SKM-1 (cell line): ENCODE measurements at regions not wholly inside any gene's neighbourhood (a gene's known extent, or its start where the extent isn't known, plus 50 kb on each side); places are given as distances from the start of the nearest gene placed in this dataset.

Source experiments
- DNase-seq: peaks from one replicate; lab custom pipeline; 2025; ENCODE audit not compliant: unreplicated experiment; lab: John Stamatoyannopoulos, UW

DNA sequence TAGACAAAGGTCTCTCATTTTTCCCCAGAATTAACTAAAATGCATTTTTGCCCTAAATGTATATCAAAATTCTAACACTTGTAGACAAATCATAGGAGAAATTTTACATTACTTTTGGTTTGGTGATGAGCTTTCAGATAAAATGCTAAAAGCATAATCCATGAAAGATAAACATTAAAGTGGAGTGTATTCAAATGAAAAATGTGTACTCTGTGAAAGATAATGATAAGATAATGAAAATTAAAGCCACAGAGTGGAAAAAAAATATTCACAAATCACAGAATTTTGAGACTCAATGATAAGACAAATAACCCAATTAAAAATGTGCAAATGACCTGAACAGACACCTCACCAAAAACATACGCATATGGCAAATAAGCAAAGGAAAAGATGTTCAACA is 176.9 kb upstream of the ADAMTS16 start:
- no peak for DNase-seq

DNA sequence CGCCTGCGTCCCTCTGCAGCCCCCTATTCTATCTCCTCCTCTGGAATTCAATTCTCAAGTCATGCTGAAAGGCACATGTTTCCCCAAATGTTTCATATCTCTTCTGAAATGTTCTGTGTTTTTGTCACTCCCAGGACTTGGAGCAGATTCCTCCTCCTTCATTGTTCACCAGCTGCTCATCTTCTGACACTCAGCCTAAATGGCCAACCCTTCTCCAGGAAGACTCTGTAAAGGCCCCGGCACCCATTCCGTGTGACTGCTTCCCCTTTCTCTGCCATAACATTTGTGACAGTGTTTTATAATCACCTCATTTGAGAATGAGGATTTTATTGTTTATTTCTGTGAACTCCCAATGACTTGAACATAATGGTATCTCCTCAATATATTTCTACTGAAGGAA is 170.8 kb upstream of the ADAMTS16 start:
- no peak for DNase-seq

DNA sequence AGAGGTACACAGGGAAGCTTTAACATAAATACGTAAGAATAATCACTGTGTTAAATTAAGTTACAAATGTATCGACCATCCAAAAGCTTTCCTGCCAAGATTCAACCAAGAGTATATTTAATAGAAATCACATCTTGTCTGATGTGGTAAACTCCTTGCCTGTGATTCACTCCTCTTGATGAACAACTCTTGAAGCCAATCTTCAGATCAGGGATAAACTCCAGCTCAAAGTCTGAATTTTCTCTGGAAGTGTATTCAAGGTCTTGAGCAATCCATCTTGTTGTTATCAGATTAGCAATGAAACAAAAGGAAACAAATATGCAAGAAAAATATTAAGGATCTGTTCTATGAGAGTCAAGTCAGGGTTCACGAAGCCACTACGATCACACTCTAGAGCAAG is 170.0 kb upstream of the ADAMTS16 start:
- no peak for DNase-seq

GRCh38 chr5:4976902-4977301 is 163.2 kb upstream of the ADAMTS16 start:
- no peak for DNase-seq

- DNase-seq = no peak
Measured at GRCh38 chr5:4977416-4978110, 162.6 kb upstream of the ADAMTS16 start.

DNA sequence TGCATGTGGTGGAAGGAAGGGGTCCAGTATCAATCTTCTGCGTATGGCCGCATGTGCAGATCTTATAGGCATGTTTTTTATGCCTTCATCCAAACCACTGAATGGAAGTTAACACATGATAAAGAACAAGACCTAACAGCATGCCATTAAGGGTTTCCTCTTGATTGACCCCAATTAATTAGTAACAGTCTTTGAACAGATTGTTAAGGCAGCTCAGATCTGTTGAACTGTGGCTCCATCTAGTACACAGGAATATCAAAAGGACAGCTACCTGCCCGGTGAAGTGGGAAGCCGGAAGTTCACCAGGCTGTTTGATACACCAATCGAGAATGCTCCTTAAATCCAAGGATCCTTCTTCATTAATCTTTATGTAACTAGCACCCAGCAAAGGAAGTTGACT is 159.9 kb upstream of the ADAMTS16 start:
- DNase-seq = no peak

DNA sequence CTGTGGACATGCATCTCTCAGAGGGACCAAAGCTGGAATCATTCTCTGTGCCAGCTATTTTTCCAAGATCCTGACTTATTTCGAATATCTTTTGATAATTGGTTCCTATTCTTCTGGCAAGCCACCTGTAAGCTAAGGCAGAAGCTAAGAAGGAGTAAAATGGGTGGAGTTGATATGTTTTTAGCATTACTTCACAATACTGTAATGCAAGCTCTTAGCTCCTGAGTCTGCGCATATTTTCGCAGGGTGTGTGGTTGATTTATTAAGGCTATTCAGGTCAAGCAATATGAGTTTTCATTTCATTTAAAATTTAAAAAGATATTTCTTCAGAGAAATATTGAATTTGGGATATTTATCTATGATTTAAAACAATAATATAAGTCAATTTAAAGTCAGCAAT is 158.5 kb upstream of the ADAMTS16 start:
- no peak for DNase-seq

GRCh38 chr5:4983701-4984100 is 156.4 kb upstream of the ADAMTS16 start:
- DNase-seq = no peak

DNA sequence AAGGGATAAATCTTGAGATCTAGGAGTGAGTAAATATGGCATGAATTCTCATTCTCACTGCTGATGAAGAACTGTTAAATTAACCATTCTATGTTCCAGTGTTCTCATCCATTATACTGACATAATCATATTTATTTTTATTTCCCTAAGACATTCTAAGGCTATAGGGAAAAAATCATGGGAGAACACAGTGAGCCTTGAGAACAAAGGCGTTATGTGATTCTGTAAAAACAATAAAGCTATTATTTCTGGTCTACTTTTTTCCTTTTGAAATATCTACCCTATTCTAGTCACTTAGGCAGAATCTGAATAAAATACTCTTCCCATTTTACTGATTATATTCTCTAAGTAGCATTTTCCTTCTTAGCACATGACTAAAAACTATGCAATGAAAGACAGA is 155.7 kb upstream of the ADAMTS16 start:
- DNase-seq = no peak

DNA sequence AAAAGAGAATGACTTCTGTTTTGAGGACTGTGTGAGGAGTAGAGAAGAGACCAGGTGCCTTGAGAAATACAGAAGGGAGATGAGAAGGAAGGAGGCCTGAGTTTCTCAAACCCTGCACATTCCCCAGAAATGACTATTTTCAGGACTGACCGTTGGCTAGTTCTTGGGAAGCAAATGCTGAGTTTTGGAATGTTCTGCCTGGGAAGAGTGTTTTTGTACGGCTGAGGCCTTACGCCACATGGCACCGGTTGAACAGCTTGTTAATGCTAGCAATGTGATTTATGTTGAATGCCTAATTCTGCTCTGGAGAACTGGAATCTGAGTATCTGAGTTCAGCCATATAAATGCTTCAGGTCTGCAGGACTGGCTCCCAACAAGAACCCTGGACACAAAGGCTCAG is 152.7 kb upstream of the ADAMTS16 start:
- no peak for DNase-seq

GRCh38 chr5:4989118-4989517 is 151.0 kb upstream of the ADAMTS16 start:
- no peak for DNase-seq

DNA sequence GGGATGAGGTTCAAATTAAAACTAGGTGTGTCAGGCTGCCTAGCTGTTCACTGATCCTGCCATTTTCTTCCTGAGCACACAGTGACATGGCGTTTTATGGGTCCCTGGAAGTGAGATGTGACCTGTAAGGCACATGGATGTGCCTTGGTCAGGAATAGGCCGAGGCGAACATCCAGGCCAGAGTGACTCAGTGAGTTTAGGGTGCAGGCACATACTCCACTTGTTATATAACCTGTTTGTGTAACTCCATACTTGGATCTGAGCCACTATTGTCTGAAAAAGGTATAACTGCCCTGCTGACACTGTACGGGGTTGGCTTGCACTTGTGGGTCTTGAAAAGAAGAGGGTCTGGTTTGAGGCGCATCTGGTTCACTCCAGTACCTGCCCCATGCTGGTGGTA is 150.1 kb upstream of the ADAMTS16 start:
- no peak for DNase-seq

- no peak for DNase-seq
Measured at GRCh38 chr5:4990462-4990861, 149.7 kb upstream of the ADAMTS16 start.

GRCh38 chr5:4991925-4992324 is 148.2 kb upstream of the ADAMTS16 start:
- DNase-seq = no peak

DNA sequence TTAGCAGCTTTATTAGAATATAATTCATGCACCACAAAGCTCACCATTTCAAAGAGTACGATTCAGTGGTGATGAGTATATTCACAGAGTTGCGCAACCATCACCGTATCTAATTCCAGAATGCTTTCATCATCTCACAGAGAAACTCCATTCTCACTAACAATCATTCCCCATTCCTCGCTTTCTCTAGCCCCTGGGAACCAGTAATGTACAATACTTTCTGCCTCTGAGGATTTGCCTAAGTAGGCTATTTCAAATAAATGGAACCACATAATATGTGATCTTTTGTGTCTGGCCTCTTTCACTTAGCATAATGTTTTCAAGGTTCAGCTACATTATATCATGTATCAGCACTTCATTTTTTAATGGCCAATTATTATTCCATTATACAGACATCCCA is 145.1 kb upstream of the ADAMTS16 start:
- DNase-seq = no peak

- DNase-seq = no peak
Measured at GRCh38 chr5:5005353-5005752, 134.8 kb upstream of the ADAMTS16 start.

- no peak for DNase-seq
Measured at GRCh38 chr5:5006548-5006947, 133.6 kb upstream of the ADAMTS16 start.

DNA sequence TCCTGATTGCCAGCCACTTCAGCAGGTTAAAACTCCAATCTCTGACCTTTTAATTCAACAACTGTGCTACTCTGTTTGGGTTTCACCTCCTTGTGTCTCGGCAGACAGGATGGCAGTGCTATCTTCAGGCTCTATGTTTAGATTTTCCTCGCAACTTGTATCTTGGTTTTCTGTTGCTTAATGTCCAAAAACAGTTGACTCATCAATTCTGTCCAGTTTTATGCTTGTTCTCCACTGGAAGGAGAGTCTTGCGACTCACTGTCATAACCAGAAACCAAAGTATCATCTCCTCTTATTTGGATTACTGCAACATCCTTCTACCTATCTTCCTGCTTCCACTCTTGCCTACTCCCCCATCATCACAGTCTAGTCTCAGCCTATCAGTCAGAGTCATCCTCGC is 130.9 kb upstream of the ADAMTS16 start:
- no peak for DNase-seq

- DNase-seq = no peak
Measured at GRCh38 chr5:5011151-5011550, 129.0 kb upstream of the ADAMTS16 start.

GRCh38 chr5:5014586-5015235 is 125.4 kb upstream of the ADAMTS16 start:
- DNase-seq = no peak

GRCh38 chr5:5017827-5018577 is 122.1 kb upstream of the ADAMTS16 start:
- DNase-seq = no peak

- DNase-seq = no peak
Measured at GRCh38 chr5:5018578-5018970, 121.6 kb upstream of the ADAMTS16 start.
